GM21717 (cell line): ENCODE measurements at regions not wholly inside any gene's neighbourhood (a gene's known extent, or its start where the extent isn't known, plus 50 kb on each side); places are given as distances from the start of the nearest gene placed in this dataset.

Experiments
- ATAC-seq: cut with Tn5 transposase; IDR thresholded peaks from one replicate; pipeline ENCODE4 v1.9.1; 2021; ENCODE audit warnings: mild to moderate bottlenecking, moderate library complexity; ENCODE audit not compliant: unreplicated experiment

- no peak for ATAC-seq
Measured at GRCh38 chr13:34103854-34104253, 285.9 kb downstream of the RFC3 start.

GRCh38 chr13:34104853-34105252 is 286.9 kb downstream of the RFC3 start:
- ATAC-seq, result no peak

GRCh38 chr13:34107806-34108205 is 289.9 kb downstream of the RFC3 start:
- ATAC-seq, result no peak

GRCh38 chr13:34108410-34108809 is 290.5 kb downstream of the RFC3 start:
- ATAC-seq, result no peak

GRCh38 chr13:34114581-34114980 is 296.6 kb downstream of the RFC3 start:
- no peak for ATAC-seq

GRCh38 chr13:34116651-34117050 is 298.7 kb downstream of the RFC3 start:
- ATAC-seq, result no peak

GRCh38 chr13:34124666-34125306 is 306.8 kb downstream of the RFC3 start:
- ATAC-seq, result no peak

GRCh38 chr13:34127523-34127922 is 309.6 kb downstream of the RFC3 start:
- ATAC-seq, result no peak

GRCh38 chr13:34128661-34129060 is 310.7 kb downstream of the RFC3 start:
- ATAC-seq, result no peak

GRCh38 chr13:34129436-34129835 is 311.5 kb downstream of the RFC3 start:
- ATAC-seq, result no peak

- no peak for ATAC-seq
Measured at GRCh38 chr13:34137200-34137599, 319.3 kb downstream of the RFC3 start.

- no peak for ATAC-seq
Measured at GRCh38 chr13:34139660-34140227, 321.8 kb downstream of the RFC3 start.

GRCh38 chr13:34143637-34144036 is 325.7 kb downstream of the RFC3 start:
- ATAC-seq, result no peak

GRCh38 chr13:34144142-34144541 is 326.2 kb downstream of the RFC3 start:
- ATAC-seq, result no peak

- no peak for ATAC-seq
Measured at GRCh38 chr13:34145061-34145460, 327.1 kb downstream of the RFC3 start.

GRCh38 chr13:34148359-34148758 is 330.4 kb downstream of the RFC3 start:
- ATAC-seq, result no peak

- ATAC-seq, result no peak
Measured at GRCh38 chr13:34151885-34152284, 333.9 kb downstream of the RFC3 start.

GRCh38 chr13:34152409-34152808 is 334.5 kb downstream of the RFC3 start:
- no peak for ATAC-seq

GRCh38 chr13:34152996-34153395 is 335.0 kb downstream of the RFC3 start:
- no peak for ATAC-seq

GRCh38 chr13:34153428-34154180 is 335.7 kb downstream of the RFC3 start:
- no peak for ATAC-seq

GRCh38 chr13:34155931-34156607 is 338.1 kb downstream of the RFC3 start:
- ATAC-seq, result no peak
